ENCODE measurements at regions not wholly inside any gene's neighbourhood (a gene's known extent, or its start where the extent isn't known, plus 50 kb on each side); places are given as distances from the start of the nearest gene placed in this dataset.

DNA sequence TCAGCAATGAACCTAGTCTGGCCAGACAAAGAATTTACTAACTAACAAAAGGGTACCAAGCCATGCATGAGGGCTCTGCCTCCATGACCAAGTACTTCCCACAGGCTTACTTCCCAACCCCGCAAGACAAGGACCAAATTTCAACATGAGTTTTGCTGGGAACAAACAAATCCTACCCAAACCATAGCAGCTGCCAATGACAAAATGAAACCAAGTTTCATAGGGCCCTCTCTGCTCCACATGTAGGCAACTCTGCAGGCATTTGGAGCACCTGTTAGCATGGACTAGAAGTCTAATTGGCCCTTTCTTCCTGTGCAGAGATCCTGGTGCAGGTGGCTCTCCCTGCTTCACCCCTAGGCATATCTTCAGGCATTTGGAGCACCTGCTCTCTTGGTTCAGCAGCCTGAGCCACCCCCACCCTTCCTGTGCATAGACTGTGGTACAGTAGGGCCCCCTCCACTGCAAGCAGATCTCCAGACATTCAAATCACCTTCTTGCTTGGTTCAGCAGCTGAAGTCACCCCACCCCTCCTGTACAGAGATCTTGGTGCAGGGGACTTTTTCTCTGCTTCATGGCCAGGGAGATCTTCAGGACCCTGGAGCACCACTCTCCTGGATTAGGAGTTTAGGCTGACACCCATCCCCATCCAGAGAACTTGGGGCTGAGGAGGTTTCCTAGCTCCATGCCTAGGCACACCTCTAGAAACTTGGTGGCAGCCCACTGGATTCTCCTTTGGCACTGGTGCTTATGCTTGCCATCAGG, 308.7 kb downstream of the RPAP3 start:
- Histone ChIP-seq H3K4me1 (ENCODE audit: control insufficient read depth in 1 of 2, insufficient read depth in 2 of 2, low read depth in 1 of 2, low read length in 1 of 2) (peaks cover 0 to 19% of the 10 kb centered on the region in 2 experiments; a peak in 1 of 4 replicates), H3K36me3 (replicated peaks in 1 of 2; ENCODE audit: control insufficient read depth in 1 of 2, insufficient read depth in 2 of 2, low read length in 1 of 2) (no peaks in the 10 kb centered on the region), H3K9me3 (no peaks in the 10 kb centered on the region), H3K27me3 (ENCODE audit: insufficient read depth) (peaks cover 8% of the 10 kb centered on the region; the same call in 1 of the 2 replicates), H3K79me2 (ENCODE audit: insufficient read depth) (no peaks in the 10 kb centered on the region), H3K4me2 (no peak overlapping the region), H3F3A (replicated peaks; ENCODE audit: insufficient read depth) (no peaks in the 10 kb centered on the region), H3K9ac (no peak overlapping the region), H3K27ac (ENCODE audit: low read depth in 2 of 2, low read length in 1 of 2) (no peak overlapping the region), H3K9me2 (no peaks in the 10 kb centered on the region), H2AFZ (ENCODE audit: low read depth) (no peak overlapping the region), H3K4me3 (ENCODE audit: low read depth in 2 of 2, low read length in 1 of 2) (no peak overlapping the region), H4K20me1 (ENCODE audit: insufficient read depth) (no peaks in the 10 kb centered on the region)
- TF ChIP-seq EZH2phosphoT487 (IDR thresholded peaks at IDR 0.05; ENCODE audit: borderline replicate concordance, low read depth) (no peak), TAF1 (IDR thresholded peaks at IDR 0.05; ENCODE audit: borderline replicate concordance, low read depth, low read length) (no peak), ELF1 (IDR thresholded peaks at IDR 0.05) (no peak), GABPA (IDR thresholded peaks at IDR 0.05; ENCODE audit: low read depth) (no peak), NRF1 (IDR thresholded peaks at IDR 0.05; ENCODE audit: low read depth, low read length) (no peak), RAD21 (IDR thresholded peaks at IDR 0.05; ENCODE audit: low read length) (no peak), GATA2 (CRISPR knock-in tag; IDR thresholded peaks at IDR 0.05) (no peak), RFX5 (IDR thresholded peaks at IDR 0.05; ENCODE audit: low read length) (no peak), TCF12 (IDR thresholded peaks at IDR 0.05) (no peak), YY1 (IDR thresholded peaks at IDR 0.05; ENCODE audit: low read depth) (no peak), TEAD4 (IDR thresholded peaks at IDR 0.05; ENCODE audit: borderline replicate concordance, insufficient read depth) (no peak), EP300 (IDR thresholded peaks at IDR 0.05; ENCODE audit: borderline replicate concordance in 1 of 2, low read depth in 1 of 2, low read length in 1 of 2) (no peak), NFIC (IDR thresholded peaks at IDR 0.05; ENCODE audit: borderline replicate concordance) (no peak), POLR2AphosphoS5 (IDR thresholded peaks at IDR 0.05; ENCODE audit: low read depth, low read length) (no peak), MXI1 (IDR thresholded peaks at IDR 0.05; ENCODE audit: low read depth, low read length) (no peak), CHD2 (IDR thresholded peaks at IDR 0.05; ENCODE audit: low read length, partially characterized antibody) (no peak), RXRA (IDR thresholded peaks at IDR 0.05; ENCODE audit: borderline replicate concordance, low read depth) (no peak)
- TF ChIP-seq, protein P1, sequence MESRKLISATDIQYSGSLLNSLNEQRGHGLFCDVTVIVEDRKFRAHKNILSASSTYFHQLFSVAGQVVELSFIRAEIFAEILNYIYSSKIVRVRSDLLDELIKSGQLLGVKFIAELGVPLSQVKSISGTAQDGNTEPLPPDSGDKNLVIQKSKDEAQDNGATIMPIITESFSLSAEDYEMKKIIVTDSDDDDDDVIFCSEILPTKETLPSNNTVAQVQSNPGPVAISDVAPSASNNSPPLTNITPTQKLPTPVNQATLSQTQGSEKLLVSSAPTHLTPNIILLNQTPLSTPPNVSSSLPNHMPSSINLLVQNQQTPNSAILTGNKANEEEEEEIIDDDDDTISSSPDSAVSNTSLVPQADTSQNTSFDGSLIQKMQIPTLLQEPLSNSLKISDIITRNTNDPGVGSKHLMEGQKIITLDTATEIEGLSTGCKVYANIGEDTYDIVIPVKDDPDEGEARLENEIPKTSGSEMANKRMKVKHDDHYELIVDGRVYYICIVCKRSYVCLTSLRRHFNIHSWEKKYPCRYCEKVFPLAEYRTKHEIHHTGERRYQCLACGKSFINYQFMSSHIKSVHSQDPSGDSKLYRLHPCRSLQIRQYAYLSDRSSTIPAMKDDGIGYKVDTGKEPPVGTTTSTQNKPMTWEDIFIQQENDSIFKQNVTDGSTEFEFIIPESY (IDR thresholded peaks at IDR 0.05; ENCODE audit: borderline replicate concordance, low read depth) = no peak
- TF ChIP-seq, protein P2, sequence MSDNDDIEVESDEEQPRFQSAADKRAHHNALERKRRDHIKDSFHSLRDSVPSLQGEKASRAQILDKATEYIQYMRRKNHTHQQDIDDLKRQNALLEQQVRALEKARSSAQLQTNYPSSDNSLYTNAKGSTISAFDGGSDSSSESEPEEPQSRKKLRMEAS (IDR thresholded peaks at IDR 0.05; ENCODE audit: low read depth) = no peak
- TF ChIP-seq, protein P3, sequence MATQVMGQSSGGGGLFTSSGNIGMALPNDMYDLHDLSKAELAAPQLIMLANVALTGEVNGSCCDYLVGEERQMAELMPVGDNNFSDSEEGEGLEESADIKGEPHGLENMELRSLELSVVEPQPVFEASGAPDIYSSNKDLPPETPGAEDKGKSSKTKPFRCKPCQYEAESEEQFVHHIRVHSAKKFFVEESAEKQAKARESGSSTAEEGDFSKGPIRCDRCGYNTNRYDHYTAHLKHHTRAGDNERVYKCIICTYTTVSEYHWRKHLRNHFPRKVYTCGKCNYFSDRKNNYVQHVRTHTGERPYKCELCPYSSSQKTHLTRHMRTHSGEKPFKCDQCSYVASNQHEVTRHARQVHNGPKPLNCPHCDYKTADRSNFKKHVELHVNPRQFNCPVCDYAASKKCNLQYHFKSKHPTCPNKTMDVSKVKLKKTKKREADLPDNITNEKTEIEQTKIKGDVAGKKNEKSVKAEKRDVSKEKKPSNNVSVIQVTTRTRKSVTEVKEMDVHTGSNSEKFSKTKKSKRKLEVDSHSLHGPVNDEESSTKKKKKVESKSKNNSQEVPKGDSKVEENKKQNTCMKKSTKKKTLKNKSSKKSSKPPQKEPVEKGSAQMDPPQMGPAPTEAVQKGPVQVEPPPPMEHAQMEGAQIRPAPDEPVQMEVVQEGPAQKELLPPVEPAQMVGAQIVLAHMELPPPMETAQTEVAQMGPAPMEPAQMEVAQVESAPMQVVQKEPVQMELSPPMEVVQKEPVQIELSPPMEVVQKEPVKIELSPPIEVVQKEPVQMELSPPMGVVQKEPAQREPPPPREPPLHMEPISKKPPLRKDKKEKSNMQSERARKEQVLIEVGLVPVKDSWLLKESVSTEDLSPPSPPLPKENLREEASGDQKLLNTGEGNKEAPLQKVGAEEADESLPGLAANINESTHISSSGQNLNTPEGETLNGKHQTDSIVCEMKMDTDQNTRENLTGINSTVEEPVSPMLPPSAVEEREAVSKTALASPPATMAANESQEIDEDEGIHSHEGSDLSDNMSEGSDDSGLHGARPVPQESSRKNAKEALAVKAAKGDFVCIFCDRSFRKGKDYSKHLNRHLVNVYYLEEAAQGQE (IDR thresholded peaks at IDR 0.05; ENCODE audit: low read depth, low read length) = no peak
- 38% methylated on average over 1 of the region's 1 CpG for WGBS (ENCODE audit: low lambda C conversion rate)
- DNase-seq = no peak
- CTCF ChIA-PET = no interaction called here
- POLR2A ChIA-PET = no interaction called here

All from SK-N-SH (cell line).